GM20000 (cell line): ENCODE measurements at regions not wholly inside any gene's neighbourhood (a gene's known extent, or its start where the extent isn't known, plus 50 kb on each side); places are given as distances from the start of the nearest gene placed in this dataset.

Source experiments
- DNase-seq: peaks from one replicate; pipeline ENCODE4 v3.0.0; 2012; ENCODE audit warnings: low spot score
- CTCF ChIP-seq: IDR thresholded peaks from 2 replicates; pipeline ENCODE4 v1.5.1; 2012; ENCODE audit warnings: mild to moderate bottlenecking, control low read depth; ENCODE audit errors: extremely low read depth, missing control alignments

- no peak for TF ChIP-seq CTCF
- no peak for DNase-seq
Observed at GRCh38 chr1:198833706-198834503, 195.1 kb downstream of the PTPRC start.

DNA sequence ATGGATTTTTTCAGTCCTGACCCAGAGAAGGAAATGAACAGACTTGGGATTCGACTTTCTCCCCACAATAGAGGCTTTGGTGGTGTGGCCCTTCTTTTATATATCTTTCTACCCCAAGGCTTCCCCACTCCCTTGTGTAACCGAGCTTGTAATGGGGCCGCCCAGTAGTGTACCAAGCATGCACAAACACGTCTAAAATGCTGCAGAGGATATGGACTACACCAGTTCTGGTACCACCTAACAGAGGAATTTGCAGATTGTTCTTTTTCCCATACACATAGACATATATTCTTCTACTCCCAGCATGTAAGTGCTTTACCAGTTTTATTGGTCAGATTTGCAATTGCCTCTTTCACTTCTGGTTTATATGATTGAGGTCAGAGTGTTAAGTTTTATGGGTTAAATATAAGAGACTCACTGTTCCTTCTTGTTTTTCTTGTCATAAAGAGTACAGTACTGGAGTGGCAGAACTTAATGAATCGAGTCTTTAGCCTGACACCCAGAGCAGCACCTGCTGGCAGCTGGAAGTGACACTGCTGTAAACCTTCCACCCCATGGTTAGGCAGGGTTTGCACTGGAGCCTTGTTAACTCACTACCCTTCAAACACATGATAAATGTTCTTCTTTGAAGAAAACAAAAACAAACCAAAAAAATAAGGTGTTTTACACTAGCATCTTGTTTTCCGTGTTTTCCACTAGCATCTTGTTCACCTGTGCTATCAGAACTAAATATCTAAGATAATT, 198.6 kb downstream of the PTPRC start:
- no peak for DNase-seq

GRCh38 chr1:198838022-198838342, 199.1 kb downstream of the PTPRC start:
- TF ChIP-seq CTCF, result no peak
- no peak for DNase-seq

More for the DNA sequence above, 198.6 kb downstream of the PTPRC start:
- no peak for TF ChIP-seq CTCF

DNA sequence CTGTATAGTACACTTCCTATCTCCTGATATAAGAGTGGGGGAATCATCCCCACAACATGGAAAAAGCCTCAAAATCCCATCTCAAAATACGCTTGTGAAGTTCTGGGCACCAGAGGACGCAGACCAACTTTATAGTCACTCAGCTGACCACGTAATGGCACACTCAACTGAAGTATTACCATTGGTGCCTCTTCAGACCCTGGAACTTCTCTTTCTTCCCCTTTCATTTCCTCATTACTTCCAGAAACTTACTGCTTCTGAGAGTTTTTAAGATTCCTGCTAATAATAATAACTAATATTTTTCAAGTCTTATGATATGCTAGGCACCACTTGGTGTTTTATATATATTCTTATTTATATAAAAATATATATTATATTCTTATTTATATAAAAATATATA, 202.6 kb downstream of the PTPRC start:
- no peak for DNase-seq
- no peak for TF ChIP-seq CTCF

- no peak for TF ChIP-seq CTCF
Observed at GRCh38 chr1:198842686-198843085, 203.8 kb downstream of the PTPRC start.

GRCh38 chr1:198845271-198845670, 206.4 kb downstream of the PTPRC start:
- TF ChIP-seq CTCF, result no peak
- DNase-seq, result no peak

More at GRCh38 chr1:198842686-198843085, 203.8 kb downstream of the PTPRC start:
- DNase-seq, result no peak

GRCh38 chr1:198845851-198846250, 207.0 kb downstream of the PTPRC start:
- no peak for TF ChIP-seq CTCF
- DNase-seq, result no peak
